SK-N-SH (cell line): ENCODE measurements at regions not wholly inside any gene's neighbourhood (a gene's known extent, or its start where the extent isn't known, plus 50 kb on each side); places are given as distances from the start of the nearest gene placed in this dataset.

ENCODE experiments used
- CHD2 ChIP-seq: fragments of 150-350 bp; IDR thresholded peaks from 2 replicates; pipeline ENCODE4 v1.6.1; 2018; ENCODE audit warnings: low read length; ENCODE audit not compliant: partially characterized antibody
- CTCF ChIP-seq: fragments of 200-600 bp; sonication (generic); IDR thresholded peaks from 2 replicates; pipeline ENCODE4 v1.6.1; 2017; ENCODE audit warnings: antibody characterized with exemption, mild to moderate bottlenecking, moderate library complexity
- EP300 ChIP-seq, 2 experiments: IDR thresholded peaks; 2 replicates each; pipeline versions ENCODE4 v1.4.0 to v1.6.1; 2012; ENCODE audit warnings: borderline replicate concordance in 1 of 2, low read depth in 1 of 2, low read length in 1 of 2
- FOXJ3 ChIP-seq: sonication (generic); formaldehyde crosslinking; IDR thresholded peaks from 2 replicates; pipeline ENCODE4 v1.5.1; 2020; ENCODE audit warnings: mild to moderate bottlenecking, missing genetic modification reagents
- GATA2 ChIP-seq: sonication (generic); formaldehyde crosslinking; IDR thresholded peaks from 2 replicates; pipeline ENCODE4 v1.5.0; 2020; ENCODE audit warnings: mild to moderate bottlenecking, missing genetic modification reagents
- MEF2A ChIP-seq: IDR thresholded peaks from 2 replicates; pipeline ENCODE4 v1.4.0; 2012; ENCODE audit warnings: low read depth, borderline replicate concordance
- NFIC ChIP-seq: IDR thresholded peaks from 2 replicates; pipeline ENCODE4 v1.4.0; 2012; ENCODE audit warnings: borderline replicate concordance
- PBX3 ChIP-seq: IDR thresholded peaks from 2 replicates; pipeline ENCODE4; 2012
- POLR2AphosphoS5 ChIP-seq: IDR thresholded peaks from 2 replicates; pipeline ENCODE4 v1.6.1; 2012; ENCODE audit warnings: low read depth, low read length
- RAD21 ChIP-seq: IDR thresholded peaks from 2 replicates; pipeline ENCODE4 v1.6.1; 2012; ENCODE audit warnings: mild to moderate bottlenecking, low read length
- RFX5 ChIP-seq: IDR thresholded peaks from 2 replicates; pipeline ENCODE4 v1.6.1; 2012; ENCODE audit warnings: mild to moderate bottlenecking, improper control_type of control experiment, low read length
- RXRA ChIP-seq: IDR thresholded peaks from 2 replicates; pipeline ENCODE4 v1.4.0; 2012; ENCODE audit warnings: low read depth, mild to moderate bottlenecking, borderline replicate concordance
- USF2 ChIP-seq: fragments of 150-350 bp; IDR thresholded peaks from 2 replicates; pipeline ENCODE4 v1.6.1; 2017; ENCODE audit warnings: antibody characterized with exemption, low read length, low read depth, borderline replicate concordance

- TF ChIP-seq CTCF = no peak
- TF ChIP-seq NFIC = no peak
- no peak for TF ChIP-seq RFX5
- no peak for TF ChIP-seq EP300 (IDR thresholded peaks at IDR 0.05; ENCODE audit: borderline replicate concordance in 1 of 2, low read depth in 1 of 2, low read length in 1 of 2)
- TF ChIP-seq PBX3 = no peak
- TF ChIP-seq USF2 = no peak
- no peak for TF ChIP-seq POLR2AphosphoS5
- no peak for TF ChIP-seq GATA2 (CRISPR knock-in tag)
- TF ChIP-seq RXRA = no peak
- no peak for TF ChIP-seq FOXJ3
- no peak for TF ChIP-seq CHD2
- no peak for TF ChIP-seq MEF2A
- no peak for TF ChIP-seq RAD21
These were observed 837.0 kb downstream of the SLITRK6 start for GRCh38 chr13:84962141-84962750.
